Body of pancreas (tissue), 4 donors: ENCODE measurements at regions not wholly inside any gene's neighbourhood (a gene's known extent, or its start where the extent isn't known, plus 50 kb on each side); places are given as distances from the start of the nearest gene placed in this dataset.

Source experiments
- CTCF ChIP-seq, 7 experiments: fragments of 450-650 bp in 4 of 7; fragments of 200-600 bp in 3 of 7; sonication (generic) in 3 of 7; IDR thresholded peaks; one replicate each; pipeline ENCODE4 v1.5.1; 2016 to 2019; ENCODE audit warnings: antibody characterized with exemption in 7 of 7
- POLR2A ChIP-seq, 3 donors: fragments of 450-650 bp; IDR thresholded peaks; one replicate each; pipeline ENCODE4 v1.6.1; 2016; ENCODE audit warnings: antibody characterized with exemption in 3 of 3, mild to moderate bottlenecking in 2 of 3

DNA sequence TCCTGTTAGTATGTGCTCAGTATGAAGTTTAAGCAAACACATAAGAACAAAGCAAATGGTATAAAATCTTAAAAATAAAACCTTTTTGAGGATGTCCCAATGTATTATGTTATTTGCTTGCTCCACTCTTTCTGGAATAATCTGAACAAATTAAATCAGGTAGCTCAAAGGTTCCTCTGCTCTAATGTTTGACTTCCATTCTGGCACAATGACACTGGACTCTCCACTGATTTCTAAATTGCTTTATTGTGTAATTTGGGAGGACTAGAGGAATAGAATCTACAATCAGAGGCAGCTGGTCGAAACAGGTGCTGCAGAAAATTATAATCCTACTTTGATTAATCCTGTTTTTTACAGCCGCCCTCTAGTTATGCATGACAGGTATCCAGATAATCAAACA is 523.7 kb upstream of the FOXG1 start:
- TF ChIP-seq CTCF (IDR thresholded peaks at IDR 0.05) (no peak), POLR2A (IDR thresholded peaks at IDR 0.05) (no peak)
